GM18507 (cell line): ENCODE measurements at regions not wholly inside any gene's neighbourhood (a gene's known extent, or its start where the extent isn't known, plus 50 kb on each side); places are given as distances from the start of the nearest gene placed in this dataset.
A peak's percentile ranks its signal among the peaks of the same experiment; 100 is the strongest.

Experiments used
- DNase-seq: peaks from one replicate; pipeline ENCODE4 v3.0.0; 2011; ENCODE audit warnings: low read depth; ENCODE audit not compliant: insufficient read length; ENCODE audit errors: extremely low spot score
- FAIRE-seq: peaks from 2 replicates; lab custom pipeline; 2011; peaks lifted over from hg19 to GRCh38; lab: Jason Lieb, UNC

DNA sequence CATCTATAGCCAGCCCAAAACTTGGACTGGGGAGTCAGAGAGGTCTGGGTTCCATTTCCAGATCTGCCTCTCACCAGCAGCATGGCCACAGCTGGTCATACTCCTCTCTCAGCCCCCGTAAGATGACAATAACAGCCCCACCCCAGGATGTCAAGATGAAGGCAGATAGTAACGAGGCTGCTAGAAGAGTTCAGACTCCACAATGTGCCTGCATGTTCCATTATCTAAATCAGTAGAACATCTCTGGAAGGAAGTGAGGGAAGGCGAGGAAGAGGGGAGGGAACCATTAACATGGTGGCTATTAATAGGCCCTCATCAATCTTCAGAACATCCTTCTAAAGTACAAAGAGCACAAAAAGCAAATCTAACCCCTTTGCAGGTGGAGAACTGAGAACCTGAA, 98.0 kb upstream of the KCNG1 start:
- no peak for FAIRE-seq

DNA sequence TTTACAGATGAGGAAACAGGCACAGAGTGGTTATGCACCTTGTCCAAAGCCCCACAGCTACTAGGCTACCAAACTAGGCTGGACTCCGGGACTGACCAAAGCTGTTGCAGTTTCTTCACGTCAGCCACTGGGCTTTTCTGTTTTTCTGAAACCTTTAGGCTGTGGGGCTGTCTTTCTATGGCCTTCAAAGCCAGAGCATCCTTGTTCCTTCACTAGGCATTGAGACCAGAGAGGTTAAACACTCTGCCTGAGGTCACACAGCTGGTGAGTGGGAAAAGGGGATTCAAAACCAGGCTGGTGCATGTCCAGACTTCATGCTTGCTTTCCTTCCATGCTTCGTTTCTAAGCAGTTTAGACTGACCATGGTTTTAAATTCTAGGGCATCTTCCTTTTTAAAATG, 97.5 kb upstream of the KCNG1 start:
- FAIRE-seq = no peak
- no peak for DNase-seq

More for the DNA sequence above, 98.0 kb upstream of the KCNG1 start:
- no peak for DNase-seq

- DNase-seq (no peak), FAIRE-seq (no peak)
Measured at GRCh38 chr20:51119914-51120313, 97.0 kb upstream of the KCNG1 start.

DNA sequence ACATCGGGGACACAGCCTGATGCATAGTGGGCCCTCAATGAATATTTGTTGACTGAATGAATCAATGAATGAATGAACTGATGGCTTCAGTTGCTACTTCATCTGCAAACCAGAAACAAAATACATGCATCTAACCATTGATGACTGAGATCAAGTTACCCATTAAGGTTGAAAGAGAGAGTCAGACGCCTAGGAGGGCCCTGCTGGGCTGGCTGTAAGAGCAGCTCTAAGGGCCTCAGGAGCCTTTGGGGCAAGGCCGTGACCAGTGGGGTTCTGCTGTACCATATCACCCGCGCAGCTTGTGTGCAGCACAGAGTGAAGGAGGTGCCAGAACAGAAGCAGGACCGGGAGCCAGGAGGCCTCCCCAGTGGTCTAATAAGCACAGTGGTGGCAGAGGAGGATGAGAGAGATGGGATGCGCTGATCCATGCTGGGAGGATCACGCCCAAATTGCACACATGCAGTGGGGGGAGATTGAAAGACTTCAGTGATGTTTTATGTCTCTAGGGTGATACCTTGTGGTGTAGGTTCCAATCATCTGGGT, 96.1 kb upstream of the KCNG1 start:
- DNase-seq (no peak), FAIRE-seq (no peak)

- FAIRE-seq (no peak), DNase-seq (no peak)
Measured at GRCh38 chr20:51118216-51118615, 95.3 kb upstream of the KCNG1 start.

DNA sequence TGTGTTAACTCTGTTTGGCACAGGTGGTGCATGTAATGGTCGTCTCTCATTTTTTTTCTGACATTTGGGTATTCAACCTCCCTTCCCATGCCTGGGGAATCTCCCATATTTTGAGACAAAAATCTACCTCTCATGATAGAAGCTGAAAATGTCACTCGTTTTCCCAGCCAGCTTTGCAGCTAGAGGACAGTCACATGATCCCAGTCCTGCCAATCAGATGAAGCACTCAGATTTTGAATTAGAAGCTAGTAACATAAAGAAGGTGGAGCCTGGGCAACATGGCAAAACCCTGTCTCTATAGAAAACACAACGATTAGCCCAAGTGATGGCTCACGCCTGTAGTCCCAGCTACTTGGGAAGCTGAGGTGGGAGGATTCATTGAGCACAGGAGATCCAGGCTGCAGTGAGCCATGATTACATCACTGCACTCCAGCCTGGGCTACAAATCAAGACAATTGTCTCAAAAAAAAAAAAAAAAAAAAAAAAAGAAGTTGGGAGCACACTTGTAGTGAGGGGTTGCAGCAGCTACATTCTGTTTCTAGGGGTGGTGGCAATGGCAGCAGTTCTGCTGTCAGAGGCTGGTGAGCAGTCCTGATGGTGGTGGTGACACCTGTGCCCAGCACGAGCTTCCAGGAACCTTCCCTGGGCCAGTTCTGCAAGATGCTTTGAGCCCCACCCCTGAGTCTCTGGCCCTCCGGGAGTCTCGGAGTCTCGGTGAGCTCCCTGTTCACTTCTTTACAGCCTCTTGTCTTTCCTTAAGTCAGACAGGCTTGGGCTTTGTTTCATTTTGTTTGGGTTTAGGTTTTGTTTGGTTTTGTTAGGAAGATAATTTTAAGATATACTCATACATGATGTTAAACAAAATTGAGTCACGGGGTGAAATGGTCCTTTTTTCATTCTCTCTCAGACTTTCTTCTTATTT, 94.1 kb upstream of the KCNG1 start:
- FAIRE-seq = no peak
- DNase-seq = no peak

GRCh38 chr20:51111290-51111689, 88.4 kb upstream of the KCNG1 start:
- no peak for FAIRE-seq
- DNase-seq = no peak

DNA sequence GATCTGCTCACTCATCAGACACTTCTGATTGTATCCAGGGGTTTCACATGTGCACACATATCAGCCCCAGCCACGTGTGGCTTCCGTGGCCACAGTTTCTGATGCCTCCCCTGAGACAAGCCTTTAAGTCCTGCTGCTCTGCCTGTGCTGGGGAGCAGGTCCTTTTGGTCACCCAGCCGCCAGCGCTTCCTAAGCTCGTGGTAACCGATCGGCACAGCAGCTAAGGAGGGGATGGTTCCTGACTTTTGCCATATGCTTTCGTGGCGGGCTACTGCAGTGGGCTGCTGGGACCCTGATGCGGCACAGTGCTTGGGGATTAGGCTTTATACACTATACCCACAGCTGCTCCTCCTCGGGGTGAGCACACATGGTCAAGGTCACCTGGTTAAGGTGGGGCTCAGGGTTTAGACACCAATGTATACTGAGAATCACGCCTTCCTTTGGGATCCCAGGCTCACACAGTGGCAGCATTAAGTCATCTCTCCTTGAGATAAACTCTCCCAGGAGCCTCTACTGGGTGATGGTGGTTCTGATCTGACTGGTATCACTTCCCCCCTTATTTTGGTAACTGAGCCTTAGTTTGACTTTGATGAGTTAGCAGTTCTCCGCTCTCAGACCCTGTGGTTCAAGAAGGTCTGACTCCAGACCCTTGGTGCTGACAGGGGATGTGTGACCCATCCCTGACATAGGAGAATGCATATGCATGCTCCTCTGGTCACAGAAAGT, 85.9 kb upstream of the KCNG1 start:
- DNase-seq = no peak
- FAIRE-seq = no peak

GRCh38 chr20:51106011-51106410, 83.1 kb upstream of the KCNG1 start:
- no peak for FAIRE-seq
- no peak for DNase-seq

- no peak for FAIRE-seq
Measured at GRCh38 chr20:51104960-51105920, 82.3 kb upstream of the KCNG1 start.

DNA sequence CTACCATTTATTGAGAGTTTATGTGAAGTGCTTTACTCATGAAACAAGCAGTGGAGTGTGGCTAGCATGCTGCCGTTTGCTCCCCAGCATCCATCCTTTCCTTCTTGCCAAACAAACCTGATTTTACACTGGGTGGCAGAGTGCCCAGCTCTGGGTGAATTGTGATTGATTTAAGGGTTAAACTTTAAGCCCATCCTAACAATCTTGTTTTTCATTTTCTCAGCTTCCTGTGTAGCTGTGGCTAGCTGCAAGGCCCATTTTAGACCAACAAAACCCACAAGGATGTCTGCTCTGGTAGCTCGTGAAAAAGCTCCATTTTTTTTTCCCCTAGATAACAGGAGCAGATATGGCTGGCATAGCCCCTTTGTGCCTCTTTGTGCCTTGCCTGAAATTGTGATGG, 77.7 kb upstream of the KCNG1 start:
- DNase-seq (no peak), FAIRE-seq (peak; percentile 62)

More at GRCh38 chr20:51104960-51105920, 82.3 kb upstream of the KCNG1 start:
- no peak for DNase-seq

DNA sequence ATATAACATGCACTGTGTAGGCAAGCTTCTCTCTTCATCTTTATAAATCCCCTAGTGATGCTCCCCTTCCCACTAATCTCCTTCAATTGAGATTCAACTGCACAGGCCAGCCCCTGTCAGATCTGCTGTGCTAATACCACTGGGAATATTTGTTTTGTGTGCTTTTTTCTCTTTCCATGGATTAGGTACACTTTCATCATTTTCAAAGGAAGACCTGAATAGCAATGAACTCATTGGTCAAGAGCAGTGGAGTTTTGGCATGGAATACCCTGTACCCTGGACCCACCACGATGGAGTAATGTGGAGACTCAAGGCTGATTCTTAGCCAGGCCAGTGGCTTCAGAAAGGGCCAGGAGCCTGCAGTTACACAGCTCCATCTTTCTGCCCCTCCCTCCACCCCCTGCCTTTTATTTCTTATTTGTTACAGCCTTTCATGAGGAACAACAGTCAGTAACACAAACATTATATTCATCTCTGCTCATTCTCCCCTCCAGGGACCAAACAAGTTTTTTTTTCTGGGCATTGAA, 75.4 kb upstream of the KCNG1 start:
- DNase-seq (no peak), FAIRE-seq (no peak)

DNA sequence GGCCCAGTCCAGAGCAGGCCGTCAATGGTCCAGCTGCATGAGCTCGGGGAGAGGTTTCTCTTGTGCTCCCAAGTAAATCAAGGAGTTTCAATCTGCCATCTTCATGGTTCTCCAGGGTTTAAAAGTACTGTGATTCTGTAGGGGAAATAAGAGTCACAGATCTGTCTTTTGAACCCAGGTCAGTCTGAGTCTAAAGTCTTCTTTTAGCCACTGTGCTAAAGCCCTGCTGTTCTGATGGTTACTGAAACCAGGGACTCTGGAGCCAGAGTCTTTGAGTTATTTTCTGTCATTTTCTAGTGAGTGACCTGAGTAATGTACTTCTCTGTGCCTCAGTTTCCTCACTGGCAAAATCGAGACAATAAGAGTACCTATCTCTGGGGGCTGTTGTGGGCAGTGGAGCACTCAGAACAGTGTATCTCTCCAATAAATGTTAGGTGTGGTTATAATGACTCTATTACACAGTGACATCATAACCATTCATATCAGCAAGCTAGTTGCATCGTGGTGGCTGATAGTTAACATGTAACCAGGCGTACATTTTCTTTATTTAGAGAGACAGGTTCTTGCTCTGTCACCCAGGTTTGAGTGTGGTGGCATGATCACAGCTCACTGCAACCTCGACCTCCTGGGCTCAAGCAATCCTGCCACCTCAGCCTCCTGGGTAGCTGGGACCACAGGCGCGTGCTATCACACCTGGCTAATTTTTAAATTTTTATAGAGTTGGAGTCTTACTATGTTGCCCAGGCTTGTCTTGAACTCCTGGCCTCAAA, 74.6 kb upstream of the KCNG1 start:
- DNase-seq = no peak
- no peak for FAIRE-seq

GRCh38 chr20:51096582-51097267, 73.8 kb upstream of the KCNG1 start:
- no peak for FAIRE-seq
- DNase-seq = no peak

DNA sequence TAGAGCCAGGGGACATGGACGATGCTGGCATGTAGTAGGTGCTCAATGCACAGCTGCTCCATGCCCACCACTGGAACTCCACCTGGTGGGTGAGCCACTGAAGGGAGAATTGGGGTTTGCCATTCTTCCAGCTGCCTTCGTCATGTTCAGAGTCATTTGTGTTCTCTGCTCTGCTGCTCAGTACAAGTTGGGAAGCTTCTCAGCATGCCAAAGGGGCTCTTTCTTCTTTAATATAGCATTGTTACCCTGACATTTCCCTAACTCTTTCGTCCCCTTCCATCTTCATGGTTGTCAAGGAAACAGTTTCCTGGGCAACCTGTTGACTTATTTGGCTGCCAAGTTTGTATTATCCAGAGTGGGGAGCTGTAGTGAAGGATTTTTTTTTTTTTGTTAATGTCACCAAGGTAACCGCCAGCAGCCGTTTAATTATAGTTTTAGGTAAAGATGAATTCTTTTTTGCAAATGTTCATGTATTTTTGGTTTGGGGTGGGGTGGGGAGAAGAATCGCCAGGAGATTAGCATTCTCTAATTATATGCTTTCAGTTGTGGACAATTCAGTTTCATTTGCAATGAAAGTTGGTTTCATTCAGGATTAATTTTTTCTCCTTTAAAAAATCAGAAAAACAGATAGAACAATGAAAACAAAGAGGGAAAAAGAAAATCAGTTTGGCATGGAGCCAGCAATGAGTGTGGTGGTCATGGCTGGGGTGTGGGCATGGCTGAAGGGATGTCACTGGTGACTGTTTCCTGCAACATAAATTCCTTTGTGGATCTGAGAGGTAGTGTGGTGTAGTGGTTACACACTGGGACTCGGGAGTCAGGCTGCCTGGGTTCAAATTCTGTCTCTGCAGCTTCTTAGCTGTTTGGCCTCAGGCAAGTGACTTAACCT, 73.0 kb upstream of the KCNG1 start:
- DNase-seq (no peak), FAIRE-seq (no peak)

DNA sequence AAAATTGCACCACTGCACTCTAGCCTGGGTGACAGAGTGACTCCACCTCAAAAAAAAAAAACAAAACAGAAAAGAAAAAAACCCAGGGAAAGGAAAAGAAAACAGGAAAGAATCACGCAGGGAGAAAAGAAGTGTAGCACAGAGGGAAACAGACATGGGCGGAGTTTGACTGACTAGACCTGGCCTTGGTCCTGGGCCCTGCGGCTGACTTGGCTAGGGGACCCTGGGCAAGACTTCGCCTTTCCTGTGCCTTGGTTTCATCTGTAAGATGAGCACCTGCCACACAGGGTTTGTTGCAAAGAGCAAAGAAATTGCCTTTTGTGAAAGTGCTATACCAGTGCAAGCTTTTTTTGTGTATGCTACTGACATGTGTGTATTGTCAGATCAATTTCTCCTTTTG, 71.3 kb upstream of the KCNG1 start:
- FAIRE-seq (no peak), DNase-seq (no peak)

GRCh38 chr20:51093240-51093763, 70.4 kb upstream of the KCNG1 start:
- no peak for FAIRE-seq
- DNase-seq = no peak
